Endothelial cell of umbilical vein (primary cell): ENCODE measurements at regions not wholly inside any gene's neighbourhood (a gene's known extent, or its start where the extent isn't known, plus 50 kb on each side); places are given as distances from the start of the nearest gene placed in this dataset.

Source experiments
- BruUV-seq: library from RNA; stranded (reverse); fragments of 400-500 nt; replicated peaks from 2 replicates; lab custom pipeline; 2021; lab: Mats Ljungman, UMichigan
- CTCF ChIA-PET: fragments of 300-600, 350-600 bp; sonication (Branson Sonifier 250); formaldehyde crosslinking; loops from one replicate; lab custom pipeline; 2021; ENCODE audit warnings: antibody characterized with exemption, inconsistent platforms; lab: Charles Lee
- POLR2A ChIA-PET: fragments of 300-600, 350-600 bp; sonication (Branson Sonifier 250); formaldehyde crosslinking; loops from one replicate; lab custom pipeline; 2021; ENCODE audit warnings: antibody characterized with exemption, inconsistent platforms; lab: Charles Lee
- DNase-seq: peaks from one replicate; pipeline ENCODE4 v3.0.0-alpha.2; 2011; ENCODE audit warnings: low read depth, low spot score
- FAIRE-seq: peaks from 2 replicates; lab custom pipeline; 2011; peaks lifted over from hg19 to GRCh38; lab: Jason Lieb, UNC
- H2AFZ ChIP-seq: 2 replicates; pipeline ENCODE4 v1.6.0; 2012; ENCODE audit warnings: low read depth, low read length, control low read depth, inconsistent platforms
- H3K27ac ChIP-seq: 2 replicates; pipeline ENCODE4 v1.5.1; 2011; ENCODE audit warnings: low read depth, mild to moderate bottlenecking, control low read depth, low read length, moderate library complexity; ENCODE audit not compliant: insufficient read depth
- H3K27me3 ChIP-seq, 2 experiments: 2 replicates each; pipeline versions ENCODE4 v1.6.0 to v1.6.1; 2011; ENCODE audit warnings: low read length in 2 of 2, mixed read lengths in 1 of 2; ENCODE audit not compliant: control insufficient read depth in 2 of 2, insufficient read depth in 2 of 2
- H3K36me3 ChIP-seq, 2 experiments: 2 replicates in 1 of 2; 3 replicates in 1 of 2; pipeline ENCODE4 v1.5.1; 2011; ENCODE audit warnings: low read length in 2 of 2, mild to moderate bottlenecking in 1 of 2, moderate library complexity in 1 of 2; ENCODE audit not compliant: control insufficient read depth in 2 of 2, insufficient read depth in 2 of 2; ENCODE audit errors: extremely low read depth in 1 of 2
- H3K4me1 ChIP-seq: 3 replicates; pipeline ENCODE4 v1.5.1; 2011; ENCODE audit warnings: mild to moderate bottlenecking, low read length; ENCODE audit not compliant: control insufficient read depth, insufficient read depth; ENCODE audit errors: extremely low read depth
- H3K4me2 ChIP-seq: 2 replicates; pipeline ENCODE4 v1.6.1; 2011; ENCODE audit warnings: low read length, control low read depth, mixed read lengths; ENCODE audit not compliant: insufficient read depth
- H3K4me3 ChIP-seq, 3 experiments: fragments of 200-600 bp in 1 of 3; sonication (generic), shearing (Covaris generic) in 1 of 3; replicated peaks in 1 of 3; 2 replicates each; pipeline ENCODE4 v1.5.1; 2011 to 2016; ENCODE audit warnings: control low read depth in 3 of 3, low read length in 3 of 3, mild to moderate bottlenecking in 2 of 3, inconsistent platforms in 1 of 3, low read depth in 1 of 3, moderate library complexity in 1 of 3; ENCODE audit not compliant: insufficient read depth in 1 of 3
- H3K79me2 ChIP-seq: 2 replicates; pipeline ENCODE4 v1.6.0; 2012; ENCODE audit warnings: low read length, inconsistent platforms; ENCODE audit not compliant: control insufficient read depth, insufficient read depth
- H3K9ac ChIP-seq: replicated peaks from 2 replicates; pipeline ENCODE3; 2011; ENCODE audit warnings: low read length, control low read depth; ENCODE audit not compliant: insufficient read depth; ENCODE audit errors: extremely low read depth
- H3K9me1 ChIP-seq: replicated peaks from 3 replicates; pipeline ENCODE4 v1.6.0; 2011; ENCODE audit warnings: mild to moderate bottlenecking, low read length; ENCODE audit not compliant: control insufficient read depth, insufficient read depth; ENCODE audit errors: extremely low read depth
- H3K9me3 ChIP-seq: replicated peaks from 2 replicates; pipeline ENCODE4 v1.5.1; 2012; ENCODE audit warnings: low read length, inconsistent platforms; ENCODE audit not compliant: control insufficient read depth, insufficient read depth
- H4K20me1 ChIP-seq: replicated peaks from 2 replicates; pipeline ENCODE3; 2011; ENCODE audit warnings: mild to moderate bottlenecking, low read length; ENCODE audit not compliant: control insufficient read depth, insufficient read depth; ENCODE audit errors: extremely low read depth
- CTCF ChIP-seq, 2 donors: IDR thresholded peaks; 1 replicate in 1 of 2; 2 replicates in 1 of 2; pipeline ENCODE4 v1.5.1; 2011; ENCODE audit warnings: low read length in 2 of 2, mild to moderate bottlenecking in 2 of 2, moderate library complexity in 2 of 2, control low read depth in 1 of 2, inconsistent platforms in 1 of 2, low read depth in 1 of 2; ENCODE audit not compliant: insufficient read depth in 1 of 2; ENCODE audit errors: extremely low read depth in 1 of 2
- EZH2 ChIP-seq: IDR thresholded peaks from 2 replicates; pipeline ENCODE4 v1.6.1; 2012; ENCODE audit warnings: borderline replicate concordance, low read depth, mild to moderate bottlenecking, moderate library complexity, low read length, inconsistent platforms; ENCODE audit not compliant: severe bottlenecking
- FOS ChIP-seq: IDR thresholded peaks from 2 replicates; pipeline ENCODE4 v1.6.1; 2011; ENCODE audit warnings: mild to moderate bottlenecking, low read length, moderate library complexity, borderline replicate concordance; ENCODE audit not compliant: insufficient read depth
- GATA2 ChIP-seq: IDR thresholded peaks from 2 replicates; pipeline ENCODE4 v1.7.0; 2011; ENCODE audit warnings: low read depth, mild to moderate bottlenecking, moderate library complexity, mixed read lengths, low read length; ENCODE audit not compliant: insufficient read length, insufficient read depth
- JUN ChIP-seq: IDR thresholded peaks from 2 replicates; pipeline ENCODE4 v1.6.1; 2011; ENCODE audit warnings: borderline replicate concordance, low read depth; ENCODE audit not compliant: insufficient read length, insufficient read depth
- MAX ChIP-seq: IDR thresholded peaks from 2 replicates; pipeline ENCODE4 v1.6.1; 2011; ENCODE audit not compliant: insufficient read depth, insufficient read length
- MYC ChIP-seq: IDR thresholded peaks from one replicate; pipeline ENCODE4 v1.6.1; 2011; ENCODE audit warnings: mild to moderate bottlenecking, low read depth, low read length
- POLR2A ChIP-seq: IDR thresholded peaks from 2 replicates; pipeline ENCODE4 v1.6.1; 2012; ENCODE audit warnings: low read depth, mild to moderate bottlenecking, control low read depth, low read length
- POLR2AphosphoS5 ChIP-seq: IDR thresholded peaks from 2 replicates; pipeline ENCODE4 v1.6.1; 2012; ENCODE audit warnings: low read depth, mild to moderate bottlenecking, control low read depth, low read length, moderate library complexity; ENCODE audit not compliant: insufficient read depth
- dilution Hi-C: fragments of 300-500 bp; cut with MboI; formaldehyde crosslinking; loops from one replicate; pipeline ENCODE4 v1.15.0; 2019; ENCODE audit warnings: low sequenced_read_pairs; ENCODE audit not compliant: extremely low pct_ligation_motif_present
- intact Hi-C: fragments of 100-400 bp; cut with micrococcal nuclease; formaldehyde crosslinking; loops from one replicate; pipeline ENCODE4 v1.10.0; 2022

- Histone ChIP-seq H3K9me3 (no peaks in the 10 kb centered on the region), H2AFZ (no peak overlapping the region), H3K36me3 (no peaks in the 10 kb centered on the region), H3K4me2 (no peak overlapping the region), H3K4me3 (no peak overlapping the region), H4K20me1 (no peaks in the 10 kb centered on the region), H3K4me1 (no peaks in the 10 kb centered on the region), H3K27me3 (no peaks in the 10 kb centered on the region), H3K79me2 (no peaks in the 10 kb centered on the region), H3K27ac (no peak overlapping the region), H3K9ac (no peak overlapping the region), H3K9me1 (no peaks in the 10 kb centered on the region)
- ChIA-PET POLR2A (no interaction called here), CTCF (no interaction called here)
- no TSS peak for BruUV-seq
- dilution Hi-C loops = no loop called here
- TF ChIP-seq POLR2AphosphoS5 (no peak), CTCF (IDR thresholded peaks at IDR 0.05; ENCODE audit: extremely low read depth in 1 of 2, insufficient read depth in 1 of 2, low read depth in 1 of 2, low read length in 2 of 2) (no peak), GATA2 (no peak), MYC (no peak), FOS (no peak)
- intact Hi-C loops = no loop called here
- DNase-seq (no peak), FAIRE-seq (no peak)
Observed at GRCh38 chr13:68009546-68009945, 779.4 kb upstream of the PCDH9 start.

- FAIRE-seq = no peak
- Histone ChIP-seq H3K4me1 (no peaks in the 10 kb centered on the region), H3K27me3 (no peaks in the 10 kb centered on the region), H3K9ac (no peak overlapping the region), H3K9me1 (no peaks in the 10 kb centered on the region), H3K4me2 (no peak overlapping the region), H3K36me3 (no peaks in the 10 kb centered on the region), H2AFZ (no peak overlapping the region), H3K27ac (no peak overlapping the region), H3K9me3 (no peaks in the 10 kb centered on the region), H4K20me1 (no peaks in the 10 kb centered on the region), H3K79me2 (no peaks in the 10 kb centered on the region), H3K4me3 (no peak overlapping the region)
- no peak for DNase-seq
- ChIA-PET CTCF (no interaction called here), POLR2A (no interaction called here)
- TF ChIP-seq MYC = no peak
- no peak for TF ChIP-seq POLR2A
- no peak for TF ChIP-seq POLR2AphosphoS5
- TF ChIP-seq FOS = no peak
- TF ChIP-seq EZH2 = no peak
- TF ChIP-seq JUN = no peak
- TF ChIP-seq CTCF (IDR thresholded peaks at IDR 0.05; ENCODE audit: extremely low read depth in 1 of 2, insufficient read depth in 1 of 2, low read depth in 1 of 2, low read length in 2 of 2) = no peak
- no peak for TF ChIP-seq MAX
- TF ChIP-seq GATA2 = no peak
- dilution Hi-C loops = no loop called here
- intact Hi-C loops = no loop called here
- no TSS peak for BruUV-seq
Observed at GRCh38 chr13:68007576-68007975, 777.4 kb upstream of the PCDH9 start.
